NOMO-1 treated with dmso at 0.1 percent for 144 hours (cell line): ENCODE measurements at regions not wholly inside any gene's neighbourhood (a gene's known extent, or its start where the extent isn't known, plus 50 kb on each side); places are given as distances from the start of the nearest gene placed in this dataset.
"Not testable (repeated sequence)": the region's sequence is repeated elsewhere in the genome, so short reads cannot be mapped to it uniquely, and the experiment has no call there.

Experiments used
- DNase-seq: peaks from one replicate; lab custom pipeline; 2025; ENCODE audit not compliant: unreplicated experiment; lab: John Stamatoyannopoulos, UW

- DNase-seq, result no peak
These were observed 157.8 kb upstream of the PRR16 start for GRCh38 chr5:120306303-120306702.

GRCh38 chr5:120314191-120314590, 149.9 kb upstream of the PRR16 start:
- DNase-seq, result no peak

- DNase-seq, result peak; percentile 30
These were observed 143.5 kb upstream of the PRR16 start for GRCh38 chr5:120320626-120321025.

- DNase-seq, result no peak
These were observed 137.4 kb upstream of the PRR16 start for GRCh38 chr5:120326651-120327050.

GRCh38 chr5:120327180-120327579, 136.9 kb upstream of the PRR16 start:
- DNase-seq, result no peak

- no peak for DNase-seq
These were observed 135.0 kb upstream of the PRR16 start for GRCh38 chr5:120329095-120329494.

GRCh38 chr5:120330558-120330957, 133.5 kb upstream of the PRR16 start:
- DNase-seq, result no peak

GRCh38 chr5:120344181-120344580, 119.9 kb upstream of the PRR16 start:
- DNase-seq, result no peak

GRCh38 chr5:120345947-120346346, 118.2 kb upstream of the PRR16 start:
- DNase-seq, result no peak

- DNase-seq, result not testable (repeated sequence)
These were observed 113.0 kb upstream of the PRR16 start for GRCh38 chr5:120351071-120351470.

- no peak for DNase-seq
These were observed 110.0 kb upstream of the PRR16 start for GRCh38 chr5:120354126-120354525.

GRCh38 chr5:120358949-120359348, 105.2 kb upstream of the PRR16 start:
- no peak for DNase-seq

GRCh38 chr5:120361941-120362340, 102.2 kb upstream of the PRR16 start:
- no peak for DNase-seq

GRCh38 chr5:120362426-120362825, 101.7 kb upstream of the PRR16 start:
- DNase-seq, result no peak

- DNase-seq, result no peak
These were observed 98.2 kb upstream of the PRR16 start for GRCh38 chr5:120365656-120366446.

- no peak for DNase-seq
These were observed 96.0 kb upstream of the PRR16 start for GRCh38 chr5:120367896-120368634.

- no peak for DNase-seq
These were observed 95.0 kb upstream of the PRR16 start for GRCh38 chr5:120368923-120369715.

GRCh38 chr5:120372899-120373298, 91.2 kb upstream of the PRR16 start:
- DNase-seq, result no peak

- no peak for DNase-seq
These were observed 88.9 kb upstream of the PRR16 start for GRCh38 chr5:120375248-120375647.

GRCh38 chr5:120380644-120381043, 83.5 kb upstream of the PRR16 start:
- no peak for DNase-seq

GRCh38 chr5:120382833-120383232, 81.3 kb upstream of the PRR16 start:
- DNase-seq, result no peak

- no peak for DNase-seq
These were observed 77.1 kb upstream of the PRR16 start for GRCh38 chr5:120386981-120387380.
